Activated CD4-positive, alpha-beta T cell treated with anti-CD3 and anti-CD28 coated beads, Interleukin-2, amount 50 U/mL, for 24 hours (primary cell): ENCODE measurements at regions not wholly inside any gene's neighbourhood (a gene's known extent, or its start where the extent isn't known, plus 50 kb on each side); places are given as distances from the start of the nearest gene placed in this dataset.
"Not testable (repeated sequence)": the region's sequence is repeated elsewhere in the genome, so short reads cannot be mapped to it uniquely, and the experiment has no call there.

Experiments used
- DNase-seq, 2 donors: peaks; one replicate each; pipeline ENCODE4 v3.0.0-alpha.2; 2020; ENCODE audit warnings: low read depth in 1 of 2, low spot score in 1 of 2

DNA sequence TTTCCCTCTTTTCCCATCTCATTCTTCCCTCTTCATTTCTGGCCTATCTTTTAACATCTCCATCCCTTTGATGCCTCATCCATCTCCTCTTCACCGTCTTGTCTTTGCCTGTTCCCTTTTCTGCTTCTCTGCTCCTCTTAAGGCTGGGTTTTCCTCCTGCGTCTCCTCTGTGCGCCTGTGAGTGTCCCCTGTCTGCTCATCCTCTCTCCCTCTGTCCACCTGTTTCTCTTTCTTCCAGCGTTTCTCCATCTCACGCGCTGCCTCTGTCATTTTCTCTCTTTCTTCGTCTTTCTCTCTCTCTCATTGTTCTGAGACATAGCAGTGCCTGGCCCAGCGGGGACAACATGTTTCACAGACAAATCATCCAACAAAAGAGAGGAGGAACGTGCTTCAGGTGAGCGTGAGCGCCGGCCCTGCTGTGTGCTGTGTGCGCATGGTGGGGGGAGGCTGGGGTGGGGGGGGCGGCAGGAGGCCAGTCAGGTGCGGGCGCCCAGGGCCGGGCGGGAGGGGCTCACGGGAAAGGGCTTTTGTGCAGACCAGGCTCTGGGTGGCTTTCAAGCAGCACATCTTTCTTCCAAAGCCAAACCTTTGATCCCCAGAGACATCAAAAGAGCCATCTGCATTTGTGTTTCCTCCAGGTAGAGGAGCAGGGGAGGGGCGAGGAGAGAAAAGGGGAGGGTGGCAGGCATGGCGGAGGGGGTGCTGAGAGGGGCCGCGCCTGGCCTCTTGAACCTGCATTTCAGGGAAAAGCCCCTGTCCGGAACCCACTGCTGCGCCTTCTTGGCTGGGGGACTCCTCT, 121.3 kb downstream of the VEGFA start:
- DNase-seq: no peak

DNA sequence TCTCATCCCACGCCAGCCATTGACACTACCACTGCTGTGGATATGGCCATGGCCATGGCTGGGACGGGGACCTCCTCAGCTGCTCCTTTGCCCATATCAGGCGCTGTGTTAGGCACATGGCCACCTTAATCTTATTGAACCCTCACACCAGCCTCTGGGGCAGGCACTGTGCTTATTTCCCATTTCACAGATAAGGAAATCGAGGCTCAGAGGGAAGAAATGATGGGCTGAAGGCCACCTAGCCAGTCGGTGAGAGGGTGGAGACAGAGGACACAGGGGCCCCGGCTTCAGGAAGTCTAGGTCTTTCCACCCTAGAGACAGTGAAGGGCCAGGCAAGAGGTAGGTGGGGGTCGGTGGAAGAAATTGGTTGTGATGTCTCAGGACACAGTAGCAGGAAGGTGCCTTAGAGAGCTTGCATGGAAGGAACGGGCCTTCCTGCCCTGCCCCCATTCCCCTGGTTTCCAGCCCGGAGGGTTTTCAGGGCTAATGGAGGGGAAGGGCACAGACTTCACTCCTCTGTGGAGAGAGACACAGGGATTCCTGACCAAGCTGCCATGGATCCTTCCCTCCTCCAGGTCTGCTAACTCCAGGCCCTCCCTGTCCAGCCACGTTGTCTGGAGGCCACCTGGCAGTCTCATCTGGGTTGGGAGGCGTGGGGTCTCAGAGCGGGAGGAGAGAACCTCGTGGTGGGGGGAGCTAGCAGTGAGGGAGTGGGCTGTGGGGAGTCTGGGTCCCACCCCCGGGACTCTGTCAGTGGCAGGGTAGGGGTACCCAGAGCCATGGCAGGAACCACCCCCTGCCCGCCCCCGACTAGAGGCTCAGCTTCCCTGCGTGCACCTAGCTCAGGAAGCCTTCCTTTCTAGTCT, 120.4 kb downstream of the VEGFA start:
- DNase-seq: no peak

DNA sequence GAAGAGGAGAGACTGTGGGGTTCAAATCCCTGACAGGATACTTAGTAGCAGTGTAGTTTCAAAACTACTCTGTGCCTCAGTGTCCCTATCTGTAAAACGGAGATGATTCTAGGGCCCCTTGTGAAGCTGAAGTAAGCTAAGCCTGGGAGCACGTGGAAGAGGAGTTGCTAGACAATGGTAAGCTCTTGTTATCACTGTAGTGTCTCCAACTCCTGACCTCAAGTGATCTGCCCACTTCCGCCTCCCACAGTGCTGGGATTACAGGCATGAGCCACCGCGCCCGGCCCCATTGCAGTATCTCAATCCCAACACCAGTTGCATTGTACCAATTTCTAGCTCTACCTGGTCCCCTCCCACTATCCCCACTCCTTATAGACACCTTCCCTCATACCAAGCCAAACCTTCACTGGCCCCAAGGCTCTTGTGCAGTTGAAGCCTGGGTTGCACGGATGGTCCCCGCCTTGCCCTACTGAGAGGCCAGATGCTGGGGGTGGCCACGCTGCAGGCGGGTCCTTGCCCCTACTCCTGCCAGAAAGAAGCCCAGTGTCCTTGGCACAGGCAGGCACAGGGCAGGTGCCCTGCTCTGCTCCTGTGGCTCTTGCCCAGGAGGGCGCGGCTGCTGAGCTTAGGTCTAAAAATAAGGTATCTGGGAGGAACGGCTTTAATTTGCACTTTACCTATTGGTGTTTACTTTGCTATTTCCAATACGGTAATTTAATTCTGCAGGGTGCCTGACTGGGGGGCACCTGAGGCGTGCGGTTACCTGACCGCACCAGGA, 118.1 kb downstream of the VEGFA start:
- DNase-seq: no peak

DNA sequence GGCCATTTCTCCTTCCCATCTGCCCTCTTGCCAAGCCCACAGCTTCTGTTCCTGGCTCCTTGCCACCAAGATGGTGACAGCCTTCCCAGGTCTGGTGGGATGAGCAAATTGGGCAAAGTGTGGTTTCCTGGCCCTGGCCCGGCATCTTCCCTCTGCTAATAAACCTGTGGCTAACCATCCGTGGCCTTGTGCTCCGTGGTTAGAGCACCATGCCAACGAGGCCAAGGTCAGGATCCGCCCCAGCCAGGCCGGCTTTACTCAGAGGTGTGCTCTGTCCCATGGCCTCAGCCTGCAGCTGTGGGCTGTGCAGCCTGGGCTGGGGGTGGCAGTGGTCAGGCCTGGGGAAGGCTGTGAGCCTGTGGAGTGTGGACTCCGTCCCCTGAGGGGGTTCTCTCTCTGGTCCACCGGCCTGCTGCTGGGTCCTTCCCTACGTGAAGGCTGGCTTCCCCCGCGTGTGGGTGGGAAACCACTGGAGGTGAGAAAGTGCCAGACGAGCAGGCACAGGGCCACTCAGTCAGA, 117.4 kb downstream of the VEGFA start:
- DNase-seq: no peak

- no peak for DNase-seq
Measured at GRCh38 chr6:43886717-43887339, 116.8 kb downstream of the VEGFA start.

DNA sequence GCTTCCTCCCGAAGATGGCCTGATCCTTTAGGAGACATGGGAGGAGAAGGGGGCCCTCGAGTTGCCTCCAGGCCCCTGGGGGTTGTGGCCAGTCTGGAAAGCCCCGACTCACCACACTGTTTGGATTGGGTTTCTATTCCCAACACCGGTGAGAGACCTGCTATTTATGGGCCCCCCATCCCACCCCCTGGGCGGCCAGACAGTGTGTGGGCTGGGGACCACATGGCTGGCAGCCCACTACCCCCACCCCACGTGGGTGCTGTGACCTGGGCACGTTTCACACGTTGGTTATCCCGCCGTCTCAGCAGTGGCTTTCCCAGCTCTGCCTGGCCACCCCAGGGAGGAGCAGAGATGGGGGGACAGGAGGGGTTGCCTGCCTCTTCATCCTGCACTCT, 116.1 kb downstream of the VEGFA start:
- DNase-seq: no peak

DNA sequence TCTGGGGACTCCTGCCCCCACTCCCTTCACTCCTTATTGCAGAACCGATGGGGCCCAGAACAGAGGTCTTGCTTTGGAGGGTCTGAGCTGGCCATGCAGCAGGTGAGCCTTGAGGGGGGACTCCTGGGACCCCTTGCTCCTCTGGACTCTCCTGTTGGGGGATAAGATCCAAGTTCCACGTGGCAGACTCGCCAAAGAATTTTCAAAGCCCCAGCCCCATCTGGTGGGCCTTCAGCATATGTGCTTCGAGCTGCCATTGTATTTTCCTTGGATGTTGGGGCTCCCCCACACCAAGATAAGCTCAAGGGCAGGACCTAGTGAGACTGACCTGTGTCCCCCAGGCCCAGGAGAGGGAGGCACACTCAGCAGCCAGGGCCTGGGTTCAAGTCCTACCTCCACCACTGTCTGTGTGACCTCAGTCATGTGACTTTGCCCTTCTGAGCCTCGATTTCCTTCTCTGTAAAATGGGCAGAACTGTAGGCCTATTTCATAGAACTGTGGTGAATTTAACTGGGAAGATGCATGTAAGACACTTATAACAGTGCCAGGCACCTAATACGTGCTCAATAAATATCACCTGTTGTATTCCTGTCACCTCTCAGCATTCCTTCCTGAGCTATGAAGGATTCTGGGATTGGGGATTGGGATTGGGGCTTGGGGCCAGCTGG, 115.5 kb downstream of the VEGFA start:
- no peak for DNase-seq

- DNase-seq: no peak
Measured at GRCh38 chr6:43884652-43885022, 114.6 kb downstream of the VEGFA start.

DNA sequence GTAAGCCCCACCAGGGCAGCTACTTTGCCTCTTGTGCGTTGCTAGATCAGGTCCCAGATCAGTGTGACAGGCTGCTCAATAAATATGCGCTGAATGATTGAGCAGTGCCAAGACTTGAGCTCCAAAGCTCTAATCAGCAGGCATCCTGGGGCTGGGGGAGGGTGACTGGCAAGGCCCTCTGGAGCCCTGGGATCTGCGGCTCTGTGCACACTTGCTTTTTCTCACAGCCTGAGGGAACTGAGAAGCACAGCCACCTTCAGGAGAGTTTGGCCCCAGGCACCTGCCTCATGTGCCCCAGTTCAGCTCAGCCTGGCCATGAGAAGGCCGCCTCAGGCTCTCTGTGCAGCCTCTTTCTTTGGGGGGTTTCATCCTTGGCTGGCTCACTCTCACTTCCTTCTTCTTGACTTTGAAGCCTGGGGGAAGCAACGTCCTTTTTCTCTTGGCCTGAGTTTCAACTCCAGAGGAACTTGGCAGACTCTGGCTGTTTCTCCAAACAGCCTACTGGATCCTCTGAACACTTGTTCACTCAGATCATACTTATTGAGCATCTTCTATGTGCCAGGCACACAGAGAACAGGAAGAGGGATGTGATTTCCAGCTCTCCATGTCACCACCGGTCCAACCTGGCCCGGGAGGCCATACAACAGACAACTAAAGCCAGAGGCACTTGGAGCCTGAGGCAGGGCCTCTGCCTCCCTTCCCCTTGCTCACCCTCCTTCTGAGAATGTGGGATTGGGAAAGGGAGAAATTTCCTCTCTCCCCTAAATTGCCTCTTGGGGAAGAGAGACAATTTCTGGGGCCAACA, 114.0 kb downstream of the VEGFA start:
- DNase-seq: no peak

DNA sequence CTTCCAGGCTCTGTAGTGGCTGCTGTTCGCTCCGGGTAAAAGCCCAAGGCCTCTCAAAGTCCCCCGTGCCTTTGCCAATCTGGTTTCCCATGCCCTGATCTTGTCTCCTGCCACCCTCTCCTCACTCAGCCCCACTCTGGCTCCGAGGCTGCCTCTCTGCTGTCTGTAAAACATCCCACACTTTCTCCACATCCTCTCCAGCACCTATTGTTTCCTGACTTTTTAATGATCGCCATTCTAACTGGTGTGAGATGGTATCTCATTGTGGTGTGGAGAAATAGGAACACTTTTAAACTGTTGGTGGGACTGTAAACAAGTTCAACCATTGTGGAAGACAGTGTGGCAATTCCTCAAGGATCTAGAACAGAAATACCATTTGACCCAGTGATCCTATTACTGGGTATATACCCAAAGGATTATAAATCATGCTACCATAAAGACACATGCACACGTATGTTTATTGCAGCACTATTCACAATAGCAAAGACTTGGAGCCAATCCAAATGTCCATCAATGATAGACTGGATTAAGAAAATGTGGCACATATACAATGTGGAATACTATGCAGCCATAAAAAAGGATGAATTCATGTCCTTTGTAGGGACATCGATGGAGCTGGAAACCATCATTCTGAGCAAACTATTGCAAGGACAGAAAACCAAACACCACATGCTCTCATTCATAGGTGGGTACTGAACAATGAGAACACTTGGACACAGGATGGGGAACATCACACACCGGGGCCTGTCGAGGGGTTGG, 112.9 kb downstream of the VEGFA start:
- not testable (repeated sequence) for DNase-seq

DNA sequence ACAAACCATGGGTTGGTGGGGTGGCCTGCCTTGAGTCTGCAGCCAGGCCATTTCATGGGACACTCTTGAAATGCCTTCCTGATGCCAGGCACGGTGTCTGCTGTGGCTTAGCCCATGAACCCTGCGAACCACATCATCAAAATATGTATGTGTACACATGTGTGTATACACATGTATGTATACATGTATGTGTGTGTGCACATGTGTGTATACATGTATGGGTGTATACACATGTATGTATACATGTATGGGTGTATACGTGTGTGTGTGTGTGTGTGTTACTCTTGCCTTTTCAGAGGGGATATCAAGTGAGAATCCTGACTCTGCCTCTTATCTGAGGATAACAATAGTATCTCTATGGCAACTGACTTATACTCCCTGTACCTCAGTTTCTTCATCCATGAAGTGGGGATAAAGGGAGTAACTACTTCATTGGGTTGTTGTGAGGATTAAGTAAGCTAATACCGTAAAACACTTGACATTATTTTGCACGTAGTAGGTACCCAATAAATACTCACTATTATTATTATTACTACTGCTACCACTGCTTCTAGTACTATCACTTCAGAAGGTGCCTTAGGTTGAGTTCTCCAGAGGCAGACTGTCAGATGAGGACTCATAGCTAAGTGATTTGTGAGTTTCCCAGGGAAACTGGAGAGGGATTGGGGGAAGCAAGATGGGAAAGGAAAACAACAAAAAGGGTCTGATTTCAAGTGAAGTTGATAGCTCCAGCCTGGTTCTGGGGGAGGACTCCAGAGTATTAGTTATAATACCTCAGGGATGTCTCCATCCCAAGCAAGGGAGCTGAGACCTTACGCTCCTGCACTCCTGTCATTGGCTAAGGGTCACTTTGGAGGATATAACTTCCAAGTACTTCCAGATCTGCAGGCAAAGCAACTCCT, 110.5 kb downstream of the VEGFA start:
- DNase-seq: no peak

GRCh38 chr6:43879722-43880121, 109.7 kb downstream of the VEGFA start:
- DNase-seq: no peak

DNA sequence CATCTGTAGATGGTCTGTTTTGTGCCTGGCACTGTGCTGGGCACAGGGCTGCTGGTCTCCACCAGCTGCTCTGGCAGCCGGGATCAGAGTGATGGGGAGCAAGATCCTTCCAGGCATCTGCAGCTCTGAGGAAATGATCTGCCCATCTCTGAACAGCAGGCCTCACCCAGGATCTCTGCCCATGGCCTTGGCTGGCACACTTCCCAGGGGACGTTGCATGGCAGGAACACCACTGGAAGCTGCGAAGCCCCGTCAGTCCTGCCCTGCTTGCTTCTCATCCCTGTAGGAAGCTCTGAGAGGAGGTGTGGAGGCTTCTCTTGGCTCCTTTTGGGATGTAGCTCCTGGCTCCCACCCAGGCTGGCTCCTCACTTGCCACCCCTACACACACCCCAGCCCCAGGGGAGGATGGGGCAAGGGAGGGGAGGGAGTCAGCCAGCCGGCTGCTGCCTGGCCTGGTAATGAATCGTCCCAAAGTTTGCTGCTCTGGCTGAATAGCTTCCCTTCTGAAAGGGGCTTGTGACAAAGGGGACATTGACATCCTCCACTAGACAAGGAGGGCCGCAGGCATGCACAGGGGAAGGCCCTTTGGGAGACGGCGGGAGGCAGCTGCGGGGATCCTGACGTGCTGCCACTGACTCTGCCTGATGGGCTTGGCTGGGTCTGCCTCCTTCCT, 108.9 kb downstream of the VEGFA start:
- DNase-seq: no peak

GRCh38 chr6:43878127-43878634, 108.2 kb downstream of the VEGFA start:
- DNase-seq: no peak

- DNase-seq: no peak
Measured at GRCh38 chr6:43877463-43878126, 107.6 kb downstream of the VEGFA start.

- no peak for DNase-seq
Measured at GRCh38 chr6:43877036-43877435, 107.0 kb downstream of the VEGFA start.

DNA sequence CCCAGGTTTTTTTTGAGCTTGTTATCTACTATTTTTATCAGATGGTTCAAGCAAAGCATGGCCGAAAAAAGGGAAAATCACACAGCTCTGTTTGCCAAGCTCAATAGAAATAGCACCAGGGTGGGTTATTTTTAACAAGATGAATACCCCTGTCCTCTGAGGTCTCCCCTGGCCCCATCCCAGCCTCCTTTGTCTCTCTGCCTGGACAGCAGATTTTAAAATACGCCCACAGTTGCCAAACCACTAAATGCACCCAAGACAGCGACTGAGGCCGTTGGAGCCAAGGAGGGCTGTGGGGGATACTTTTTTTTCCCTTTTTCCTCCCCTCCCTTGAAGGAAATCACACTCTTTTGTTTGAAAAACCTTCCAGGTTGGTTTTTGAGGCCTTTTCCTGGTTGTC, 106.6 kb downstream of the VEGFA start:
- DNase-seq: no peak
